Neural progenitor cell (in vitro differentiated cells): ENCODE measurements at regions not wholly inside any gene's neighbourhood (a gene's known extent, or its start where the extent isn't known, plus 50 kb on each side); places are given as distances from the start of the nearest gene placed in this dataset.

Experiments
- DNase-seq: peaks from one replicate; pipeline ENCODE4 v3.0.0-alpha.2; 2016; ENCODE audit warnings: low spot score
- H2AFZ ChIP-seq: fragments of 200-600 bp; sonication (generic); replicated peaks from 2 replicates; pipeline ENCODE4 v1.6.1; 2016; ENCODE audit warnings: antibody characterized with exemption
- H3F3A ChIP-seq: fragments of 200-600 bp; sonication (generic); 2 replicates; pipeline ENCODE4 v1.6.1; 2016; ENCODE audit warnings: antibody characterized with exemption, low read depth
- H3K27ac ChIP-seq: fragments of 200-600 bp; sonication (generic); 2 replicates; pipeline ENCODE4 v1.5.1; 2016; ENCODE audit warnings: mild to moderate bottlenecking
- H3K27me3 ChIP-seq: fragments of 200-600 bp; sonication (generic); 2 replicates; pipeline ENCODE4 v1.6.1; 2016; ENCODE audit warnings: mild to moderate bottlenecking, moderate library complexity
- H3K36me3 ChIP-seq: fragments of 200-600 bp; sonication (generic); 2 replicates; pipeline ENCODE4 v1.5.1; 2016
- H3K4me1 ChIP-seq: fragments of 200-600 bp; sonication (generic); 2 replicates; pipeline ENCODE4 v1.6.1; 2016; ENCODE audit warnings: mixed run types
- H3K4me2 ChIP-seq: fragments of 200-600 bp; sonication (generic); 2 replicates; pipeline ENCODE4 v1.6.1; 2016
- H3K4me3 ChIP-seq: fragments of 200-600 bp; sonication (generic); 2 replicates; pipeline ENCODE4 v1.5.1; 2016
- H3K79me2 ChIP-seq: fragments of 200-600 bp; sonication (generic); 2 replicates; pipeline ENCODE4 v1.6.1; 2016; ENCODE audit warnings: low read depth
- H3K9ac ChIP-seq: fragments of 200-600 bp; sonication (generic); 2 replicates; pipeline ENCODE4 v1.6.1; 2016
- H3K9me3 ChIP-seq: fragments of 200-600 bp; sonication (generic); 2 replicates; pipeline ENCODE4 v1.5.1; 2016; ENCODE audit warnings: low read depth
- H4K20me1 ChIP-seq: fragments of 200-600 bp; sonication (generic); 2 replicates; pipeline ENCODE4 v1.6.1; 2016; ENCODE audit warnings: low read depth
- H3K27ac Mint-ChIP-seq: 3 replicates; pipeline ENCODE4 v1.8.0; 2021; ENCODE audit warnings: mixed read lengths
- H3K27me3 Mint-ChIP-seq: 2 replicates; pipeline ENCODE4 v1.8.0; 2022; ENCODE audit warnings: low read depth, mild to moderate bottlenecking, inconsistent platforms, moderate library complexity, mixed read lengths; ENCODE audit not compliant: insufficient read depth
- H3K36me3 Mint-ChIP-seq: 3 replicates; pipeline ENCODE4 v1.8.0; 2021; ENCODE audit warnings: mixed read lengths
- H3K4me1 Mint-ChIP-seq: 3 replicates; pipeline ENCODE4 v1.8.0; 2021; ENCODE audit warnings: mixed read lengths
- H3K4me3 Mint-ChIP-seq: 3 replicates; pipeline ENCODE4 v1.8.0; 2021; ENCODE audit warnings: mild to moderate bottlenecking, moderate library complexity, mixed read lengths
- H3K9me3 Mint-ChIP-seq: 3 replicates; pipeline ENCODE4 v1.8.0; 2020; ENCODE audit warnings: mixed read lengths
- CTCF ChIP-seq: fragments of 200-600 bp; sonication (generic); IDR thresholded peaks from 2 replicates; pipeline ENCODE4 v1.5.1; 2017; ENCODE audit warnings: antibody characterized with exemption, mild to moderate bottlenecking
- EZH2 ChIP-seq: fragments of 200-600 bp; sonication (generic); IDR thresholded peaks from 2 replicates; pipeline ENCODE4 v1.6.1; 2017; ENCODE audit warnings: antibody characterized with exemption, mild to moderate bottlenecking, moderate library complexity
- EZH2phosphoT487 ChIP-seq: fragments of 200-600 bp; sonication (generic); IDR thresholded peaks from 2 replicates; pipeline ENCODE4 v1.6.1; 2017; ENCODE audit warnings: antibody characterized with exemption

- H3F3A ChIP-seq: no peaks in the 10 kb centered on the region
- no peaks in the 10 kb centered on the region for H3K4me1 ChIP-seq
- no peak overlapping the region for H3K9ac ChIP-seq
- H3K4me3 ChIP-seq: no peak overlapping the region
- H4K20me1 ChIP-seq: no peaks in the 10 kb centered on the region
- Mint-ChIP-seq H3K27ac (no peak overlapping the region), H3K27me3 (no peaks in the 10 kb centered on the region), H3K36me3 (peaks cover 10% of the 10 kb centered on the region), H3K9me3 (no peaks in the 10 kb centered on the region), H3K4me3 (no peak overlapping the region), H3K4me1 (no peaks in the 10 kb centered on the region)
- TF ChIP-seq EZH2phosphoT487 (no peak), EZH2 (no peak), CTCF (no peak)
- H3K27me3 ChIP-seq: no peaks in the 10 kb centered on the region
- DNase-seq: no peak
- H3K9me3 ChIP-seq: no peaks in the 10 kb centered on the region
- H2AFZ ChIP-seq: no peak overlapping the region
- no peak overlapping the region for H3K4me2 ChIP-seq
- H3K79me2 ChIP-seq: no peaks in the 10 kb centered on the region
- H3K36me3 ChIP-seq: no peaks in the 10 kb centered on the region
- no peak overlapping the region for H3K27ac ChIP-seq
These were observed 183.9 kb downstream of the AVL9 start for GRCh38 chr7:32679192-32679591.

- no peak for TF ChIP-seq CTCF
- H3K4me2 ChIP-seq: no peak overlapping the region
- no peaks in the 10 kb centered on the region for H4K20me1 ChIP-seq
- H3K4me1 Mint-ChIP-seq: no peaks in the 10 kb centered on the region
- H2AFZ ChIP-seq: no peak overlapping the region
- H3K79me2 ChIP-seq: no peaks in the 10 kb centered on the region
- DNase-seq: no peak
- H3K27ac Mint-ChIP-seq: no peak overlapping the region
- H3K9me3 ChIP-seq: no peaks in the 10 kb centered on the region
- no peaks in the 10 kb centered on the region for H3K27me3 Mint-ChIP-seq
- no peaks in the 10 kb centered on the region for H3K4me1 ChIP-seq
- H3K27ac ChIP-seq: no peak overlapping the region
- H3K36me3 Mint-ChIP-seq: peaks cover 10% of the 10 kb centered on the region
- no peak overlapping the region for H3K4me3 Mint-ChIP-seq
- H3K9ac ChIP-seq: no peak overlapping the region
- H3F3A ChIP-seq: no peaks in the 10 kb centered on the region
- no peak overlapping the region for H3K4me3 ChIP-seq
- H3K9me3 Mint-ChIP-seq: no peaks in the 10 kb centered on the region
- no peaks in the 10 kb centered on the region for H3K36me3 ChIP-seq
- H3K27me3 ChIP-seq: no peaks in the 10 kb centered on the region
These were observed 182.3 kb downstream of the AVL9 start for GRCh38 chr7:32677593-32677992.

- Histone ChIP-seq H3K79me2 (no peaks in the 10 kb centered on the region), H3K27ac (no peak overlapping the region), H3F3A (no peaks in the 10 kb centered on the region), H4K20me1 (no peaks in the 10 kb centered on the region), H3K27me3 (no peaks in the 10 kb centered on the region), H3K36me3 (no peaks in the 10 kb centered on the region), H3K4me3 (no peak overlapping the region), H3K4me2 (no peak overlapping the region), H3K4me1 (no peaks in the 10 kb centered on the region), H3K9ac (no peak overlapping the region), H2AFZ (no peak overlapping the region), H3K9me3 (no peaks in the 10 kb centered on the region)
- Mint-ChIP-seq H3K4me1 (no peaks in the 10 kb centered on the region), H3K4me3 (no peak overlapping the region), H3K27ac (no peak overlapping the region), H3K36me3 (peaks cover 10% of the 10 kb centered on the region), H3K27me3 (no peaks in the 10 kb centered on the region), H3K9me3 (no peaks in the 10 kb centered on the region)
- no peak for TF ChIP-seq EZH2
- TF ChIP-seq EZH2phosphoT487: no peak
- no peak for TF ChIP-seq CTCF
- no peak for DNase-seq
These were observed 181.1 kb downstream of the AVL9 start for GRCh38 chr7:32676249-32676941.
